Body of pancreas (tissue), 4 donors: ENCODE measurements at regions not wholly inside any gene's neighbourhood (a gene's known extent, or its start where the extent isn't known, plus 50 kb on each side); places are given as distances from the start of the nearest gene placed in this dataset.

ENCODE experiments used
- ATAC-seq: fragments of 150-250 bp; one replicate; pipeline ENCODE4 v1.9.1; 2016
- DNase-seq, 4 donors: peaks; one replicate each; pipeline ENCODE4 v3.0.0-alpha.2; 2019
- H3K27ac ChIP-seq, 4 donors: fragments of 200-600 bp; sonication (generic); 1 replicate in 3 of 4; 2 replicates in 1 of 4; pipeline versions ENCODE4 v1.5.1 to v1.6.1; 2016 to 2019; ENCODE audit warnings: mild to moderate bottlenecking in 1 of 4, mixed read lengths in 1 of 4, moderate library complexity in 1 of 4
- H3K27me3 ChIP-seq, 2 donors: fragments of 200-600 bp; sonication (generic); one replicate each; pipeline ENCODE4 v1.6.0; 2016; ENCODE audit warnings: mild to moderate bottlenecking in 1 of 2
- H3K36me3 ChIP-seq, 2 donors: fragments of 200-600 bp; sonication (generic); replicated peaks in 1 of 2; 2 replicates each; pipeline ENCODE4 v1.5.1; 2016; ENCODE audit warnings: low read depth in 2 of 2; ENCODE audit not compliant: insufficient read depth in 1 of 2
- H3K4me1 ChIP-seq: fragments of 200-600 bp; sonication (generic); one replicate; pipeline ENCODE4 v1.6.0; 2016
- H3K4me3 ChIP-seq, 2 donors: fragments of 200-600 bp; sonication (generic); 1 replicate in 1 of 2; 2 replicates in 1 of 2; pipeline ENCODE4 v1.5.1; 2016 to 2019
- H3K9me3 ChIP-seq, 3 donors: fragments of 200-600 bp; sonication (generic); 1 replicate in 2 of 3; 2 replicates in 1 of 3; pipeline ENCODE4 v1.5.1; 2016
- CTCF ChIP-seq, 7 experiments: fragments of 450-650 bp in 4 of 7; fragments of 200-600 bp in 3 of 7; sonication (generic) in 3 of 7; IDR thresholded peaks; one replicate each; pipeline ENCODE4 v1.5.1; 2016 to 2019; ENCODE audit warnings: antibody characterized with exemption in 7 of 7
- POLR2A ChIP-seq, 3 donors: fragments of 450-650 bp; IDR thresholded peaks; one replicate each; pipeline ENCODE4 v1.6.1; 2016; ENCODE audit warnings: antibody characterized with exemption in 3 of 3, mild to moderate bottlenecking in 2 of 3
- WGBS, 2 donors: methylation state at CpG; one replicate each; pipeline ENCODE4 v1.1.5; 2017; 5-methylcytosine and 5-hydroxymethylcytosine counted together
- intact Hi-C: fragments of 100-400 bp; cut with DNase I; formaldehyde crosslinking; loops from one replicate; pipeline ENCODE4 v1.15.1; 2023

DNA sequence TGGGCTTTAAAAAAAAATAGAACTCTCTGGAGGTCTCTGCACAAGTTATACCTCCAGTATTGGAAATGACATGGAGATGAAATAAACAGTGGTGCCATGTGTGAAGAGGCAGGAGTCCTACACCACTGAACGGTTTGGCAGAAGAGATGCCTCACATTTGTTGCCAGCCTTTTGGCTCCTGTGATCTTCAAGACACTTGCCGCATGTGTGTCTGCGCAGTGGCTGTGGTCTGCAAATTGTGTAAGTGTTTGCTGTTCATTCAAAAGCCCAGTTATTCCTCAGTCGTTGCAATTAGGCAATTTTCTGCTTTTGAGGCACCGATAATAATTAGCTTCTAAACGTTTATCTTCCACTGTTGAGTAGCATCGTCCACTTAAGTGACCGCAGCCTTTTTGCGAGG is 319.1 kb downstream of the BRD1 start:
- Histone ChIP-seq H3K27me3 (no peaks in the 10 kb centered on the region), H3K36me3 (no peaks in the 10 kb centered on the region), H3K4me3 (no peak overlapping the region), H3K27ac (no peak overlapping the region), H3K4me1 (no peaks in the 10 kb centered on the region), H3K9me3 (peaks cover 0 to 8% (median 0%) of the 10 kb centered on the region in 3 donors)
- intact Hi-C loops, result no loop called here
- ATAC-seq (no peak), DNase-seq (no peak)
- TF ChIP-seq CTCF (IDR thresholded peaks at IDR 0.05) (no peak), POLR2A (IDR thresholded peaks at IDR 0.05) (no peak)
- 73 to 77% methylated on average over 9 of the region's 9 CpGs for WGBS, 2 donors

GRCh38 chr22:49507607-49508292 is 319.9 kb downstream of the BRD1 start:
- Histone ChIP-seq H3K36me3 (no peaks in the 10 kb centered on the region), H3K27me3 (no peaks in the 10 kb centered on the region), H3K4me1 (no peaks in the 10 kb centered on the region), H3K9me3 (peaks cover 0 to 8% (median 0%) of the 10 kb centered on the region in 3 donors), H3K27ac (no peak overlapping the region), H3K4me3 (no peak overlapping the region)
- no peak for TF ChIP-seq POLR2A (IDR thresholded peaks at IDR 0.05)
- no peak for TF ChIP-seq CTCF (IDR thresholded peaks at IDR 0.05)
- no peak for ATAC-seq
- DNase-seq, result no peak
- intact Hi-C loops, result no loop called here
- 72 to 76% methylated on average over 22 of the region's 22 CpGs for WGBS, 2 donors

GRCh38 chr22:49506010-49506400 is 321.7 kb downstream of the BRD1 start:
- H3K27me3 ChIP-seq, result no peaks in the 10 kb centered on the region
- intact Hi-C loops, result no loop called here
- no peak for TF ChIP-seq CTCF (IDR thresholded peaks at IDR 0.05)
- TF ChIP-seq POLR2A (IDR thresholded peaks at IDR 0.05), result no peak
- H3K27ac ChIP-seq, result no peak overlapping the region
- H3K4me3 ChIP-seq, result no peak overlapping the region
- no peaks in the 10 kb centered on the region for H3K36me3 ChIP-seq
- H3K4me1 ChIP-seq, result no peaks in the 10 kb centered on the region
- peaks cover 0 to 8% (median 0%) of the 10 kb centered on the region in 3 donors for H3K9me3 ChIP-seq
- WGBS, 2 donors, result 63 to 76% methylated on average over 6 of the region's 6 CpGs
- DNase-seq (no peak), ATAC-seq (no peak)

DNA sequence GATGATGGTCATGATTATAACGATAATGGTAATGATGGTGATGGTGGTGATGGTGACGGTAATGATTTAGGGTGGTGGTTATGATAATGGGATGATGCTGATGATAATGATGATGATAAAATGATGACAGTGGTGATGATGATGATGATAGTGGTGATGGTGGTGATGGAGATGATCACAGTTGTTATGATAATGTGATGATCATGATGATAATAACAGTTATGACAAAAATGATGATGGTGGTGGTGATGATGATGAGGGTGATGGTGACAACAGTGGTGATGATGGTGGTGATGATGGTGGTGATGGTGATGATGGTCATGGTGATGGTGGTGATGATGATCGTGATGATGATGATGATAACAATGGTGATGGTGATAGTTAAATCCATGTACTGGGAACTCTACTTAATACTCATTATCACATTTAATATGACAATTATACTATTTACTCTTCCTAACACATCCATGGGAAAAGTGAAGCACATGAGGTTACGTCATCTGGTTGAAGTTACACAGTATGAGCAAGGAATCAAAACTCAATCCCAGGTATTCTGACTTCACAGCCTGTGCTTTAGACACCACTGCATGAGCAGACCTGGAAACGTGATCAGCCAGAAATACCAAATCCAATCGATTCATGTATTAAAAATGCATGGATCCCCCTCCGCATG is 322.2 kb downstream of the BRD1 start:
- TF ChIP-seq CTCF (IDR thresholded peaks at IDR 0.05) (no peak), POLR2A (IDR thresholded peaks at IDR 0.05) (no peak)
- Histone ChIP-seq H3K4me3 (no peak overlapping the region), H3K4me1 (no peaks in the 10 kb centered on the region), H3K36me3 (no peaks in the 10 kb centered on the region), H3K9me3 (peaks cover 0 to 4% (median 0%) of the 10 kb centered on the region in 3 donors), H3K27ac (no peak overlapping the region), H3K27me3 (no peaks in the 10 kb centered on the region)
- DNase-seq, result no peak
- WGBS, 2 donors, result 78 to 81% methylated on average over 7 of the region's 7 CpGs
- ATAC-seq, result no peak
- intact Hi-C loops, result no loop called here
